Endothelial cell of umbilical vein (primary cell): ENCODE measurements at regions not wholly inside any gene's neighbourhood (a gene's known extent, or its start where the extent isn't known, plus 50 kb on each side); places are given as distances from the start of the nearest gene placed in this dataset.

Source experiments
- BruUV-seq: library from RNA; stranded (reverse); fragments of 400-500 nt; replicated peaks from 2 replicates; lab custom pipeline; 2021; lab: Mats Ljungman, UMichigan
- CTCF ChIA-PET: fragments of 300-600, 350-600 bp; sonication (Branson Sonifier 250); formaldehyde crosslinking; loops from one replicate; lab custom pipeline; 2021; ENCODE audit warnings: antibody characterized with exemption, inconsistent platforms; lab: Charles Lee
- POLR2A ChIA-PET: fragments of 300-600, 350-600 bp; sonication (Branson Sonifier 250); formaldehyde crosslinking; loops from one replicate; lab custom pipeline; 2021; ENCODE audit warnings: antibody characterized with exemption, inconsistent platforms; lab: Charles Lee
- DNase-seq: peaks from one replicate; pipeline ENCODE4 v3.0.0-alpha.2; 2011; ENCODE audit warnings: low read depth, low spot score
- FAIRE-seq: peaks from 2 replicates; lab custom pipeline; 2011; peaks lifted over from hg19 to GRCh38; lab: Jason Lieb, UNC
- H2AFZ ChIP-seq: 2 replicates; pipeline ENCODE4 v1.6.0; 2012; ENCODE audit warnings: low read depth, low read length, control low read depth, inconsistent platforms
- H3K27ac ChIP-seq: 2 replicates; pipeline ENCODE4 v1.5.1; 2011; ENCODE audit warnings: low read depth, mild to moderate bottlenecking, control low read depth, low read length, moderate library complexity; ENCODE audit not compliant: insufficient read depth
- H3K27me3 ChIP-seq, 2 experiments: 2 replicates each; pipeline versions ENCODE4 v1.6.0 to v1.6.1; 2011; ENCODE audit warnings: low read length in 2 of 2, mixed read lengths in 1 of 2; ENCODE audit not compliant: control insufficient read depth in 2 of 2, insufficient read depth in 2 of 2
- H3K36me3 ChIP-seq, 2 experiments: 2 replicates in 1 of 2; 3 replicates in 1 of 2; pipeline ENCODE4 v1.5.1; 2011; ENCODE audit warnings: low read length in 2 of 2, mild to moderate bottlenecking in 1 of 2, moderate library complexity in 1 of 2; ENCODE audit not compliant: control insufficient read depth in 2 of 2, insufficient read depth in 2 of 2; ENCODE audit errors: extremely low read depth in 1 of 2
- H3K4me1 ChIP-seq: 3 replicates; pipeline ENCODE4 v1.5.1; 2011; ENCODE audit warnings: mild to moderate bottlenecking, low read length; ENCODE audit not compliant: control insufficient read depth, insufficient read depth; ENCODE audit errors: extremely low read depth
- H3K4me2 ChIP-seq: 2 replicates; pipeline ENCODE4 v1.6.1; 2011; ENCODE audit warnings: low read length, control low read depth, mixed read lengths; ENCODE audit not compliant: insufficient read depth
- H3K4me3 ChIP-seq, 3 experiments: fragments of 200-600 bp in 1 of 3; sonication (generic), shearing (Covaris generic) in 1 of 3; replicated peaks in 1 of 3; 2 replicates each; pipeline ENCODE4 v1.5.1; 2011 to 2016; ENCODE audit warnings: control low read depth in 3 of 3, low read length in 3 of 3, mild to moderate bottlenecking in 2 of 3, inconsistent platforms in 1 of 3, low read depth in 1 of 3, moderate library complexity in 1 of 3; ENCODE audit not compliant: insufficient read depth in 1 of 3
- H3K79me2 ChIP-seq: 2 replicates; pipeline ENCODE4 v1.6.0; 2012; ENCODE audit warnings: low read length, inconsistent platforms; ENCODE audit not compliant: control insufficient read depth, insufficient read depth
- H3K9ac ChIP-seq: replicated peaks from 2 replicates; pipeline ENCODE3; 2011; ENCODE audit warnings: low read length, control low read depth; ENCODE audit not compliant: insufficient read depth; ENCODE audit errors: extremely low read depth
- H3K9me1 ChIP-seq: replicated peaks from 3 replicates; pipeline ENCODE4 v1.6.0; 2011; ENCODE audit warnings: mild to moderate bottlenecking, low read length; ENCODE audit not compliant: control insufficient read depth, insufficient read depth; ENCODE audit errors: extremely low read depth
- H3K9me3 ChIP-seq: replicated peaks from 2 replicates; pipeline ENCODE4 v1.5.1; 2012; ENCODE audit warnings: low read length, inconsistent platforms; ENCODE audit not compliant: control insufficient read depth, insufficient read depth
- H4K20me1 ChIP-seq: replicated peaks from 2 replicates; pipeline ENCODE3; 2011; ENCODE audit warnings: mild to moderate bottlenecking, low read length; ENCODE audit not compliant: control insufficient read depth, insufficient read depth; ENCODE audit errors: extremely low read depth
- EZH2 ChIP-seq: IDR thresholded peaks from 2 replicates; pipeline ENCODE4 v1.6.1; 2012; ENCODE audit warnings: borderline replicate concordance, low read depth, mild to moderate bottlenecking, moderate library complexity, low read length, inconsistent platforms; ENCODE audit not compliant: severe bottlenecking
- FOS ChIP-seq: IDR thresholded peaks from 2 replicates; pipeline ENCODE4 v1.6.1; 2011; ENCODE audit warnings: mild to moderate bottlenecking, low read length, moderate library complexity, borderline replicate concordance; ENCODE audit not compliant: insufficient read depth
- GATA2 ChIP-seq: IDR thresholded peaks from 2 replicates; pipeline ENCODE4 v1.7.0; 2011; ENCODE audit warnings: low read depth, mild to moderate bottlenecking, moderate library complexity, mixed read lengths, low read length; ENCODE audit not compliant: insufficient read length, insufficient read depth
- JUN ChIP-seq: IDR thresholded peaks from 2 replicates; pipeline ENCODE4 v1.6.1; 2011; ENCODE audit warnings: borderline replicate concordance, low read depth; ENCODE audit not compliant: insufficient read length, insufficient read depth
- MYC ChIP-seq: IDR thresholded peaks from one replicate; pipeline ENCODE4 v1.6.1; 2011; ENCODE audit warnings: mild to moderate bottlenecking, low read depth, low read length
- POLR2A ChIP-seq: IDR thresholded peaks from 2 replicates; pipeline ENCODE4 v1.6.1; 2012; ENCODE audit warnings: low read depth, mild to moderate bottlenecking, control low read depth, low read length
- POLR2AphosphoS5 ChIP-seq: IDR thresholded peaks from 2 replicates; pipeline ENCODE4 v1.6.1; 2012; ENCODE audit warnings: low read depth, mild to moderate bottlenecking, control low read depth, low read length, moderate library complexity; ENCODE audit not compliant: insufficient read depth
- dilution Hi-C: fragments of 300-500 bp; cut with MboI; formaldehyde crosslinking; loops from one replicate; pipeline ENCODE4 v1.15.0; 2019; ENCODE audit warnings: low sequenced_read_pairs; ENCODE audit not compliant: extremely low pct_ligation_motif_present
- intact Hi-C: fragments of 100-400 bp; cut with micrococcal nuclease; formaldehyde crosslinking; loops from one replicate; pipeline ENCODE4 v1.10.0; 2022
- TF ChIP-seq, protein P1 (sequence below), 2 donors: IDR thresholded peaks; 1 replicate in 1 of 2; 2 replicates in 1 of 2; pipeline ENCODE4 v1.5.1; 2011; ENCODE audit warnings: low read length in 2 of 2, mild to moderate bottlenecking in 2 of 2, moderate library complexity in 2 of 2, control low read depth in 1 of 2, inconsistent platforms in 1 of 2, low read depth in 1 of 2; ENCODE audit not compliant: insufficient read depth in 1 of 2; ENCODE audit errors: extremely low read depth in 1 of 2
- TF ChIP-seq, protein P2 (sequence below): IDR thresholded peaks from 2 replicates; pipeline ENCODE4 v1.6.1; 2011; ENCODE audit not compliant: insufficient read depth, insufficient read length

DNA sequence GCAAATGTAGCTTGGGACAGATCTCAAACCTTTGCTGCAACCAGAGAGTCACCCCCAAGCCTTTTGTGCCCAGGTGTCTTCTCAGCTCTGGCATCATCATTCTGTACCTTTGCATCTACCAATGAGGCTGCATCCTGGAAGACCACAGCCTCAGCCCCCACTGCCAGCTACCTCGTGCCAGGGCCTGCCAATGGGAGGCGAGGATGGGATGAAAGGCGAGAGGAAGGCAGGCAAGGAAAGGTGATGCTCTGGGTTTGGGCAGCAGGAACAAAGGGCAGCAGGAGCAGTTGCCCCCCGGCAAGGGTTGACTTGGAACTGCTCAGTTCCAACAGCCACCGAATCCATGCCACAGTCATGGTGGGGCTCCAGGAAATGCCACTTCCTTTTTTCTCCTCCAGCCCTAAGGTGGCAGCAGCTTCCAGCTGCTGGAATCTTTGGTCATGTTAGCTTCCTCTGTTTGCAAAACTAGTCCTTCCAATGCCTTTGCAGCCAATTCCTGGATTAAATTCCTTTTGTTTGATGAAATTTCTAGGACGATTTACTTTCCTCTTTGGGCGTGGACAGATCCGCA is 651.6 kb downstream of the NPHP4 start:
- CTCF ChIA-PET = no interaction called here
- no peaks in the 10 kb centered on the region for H3K79me2 ChIP-seq
- H2AFZ ChIP-seq = no peak overlapping the region
- BruUV-seq = no TSS peak
- H3K9me3 ChIP-seq = peaks cover 8% of the 10 kb centered on the region
- H3K4me2 ChIP-seq = no peak overlapping the region
- FAIRE-seq = no peak
- dilution Hi-C loops = no loop called here
- H3K4me3 ChIP-seq = no peak overlapping the region
- TF ChIP-seq, protein P1, sequence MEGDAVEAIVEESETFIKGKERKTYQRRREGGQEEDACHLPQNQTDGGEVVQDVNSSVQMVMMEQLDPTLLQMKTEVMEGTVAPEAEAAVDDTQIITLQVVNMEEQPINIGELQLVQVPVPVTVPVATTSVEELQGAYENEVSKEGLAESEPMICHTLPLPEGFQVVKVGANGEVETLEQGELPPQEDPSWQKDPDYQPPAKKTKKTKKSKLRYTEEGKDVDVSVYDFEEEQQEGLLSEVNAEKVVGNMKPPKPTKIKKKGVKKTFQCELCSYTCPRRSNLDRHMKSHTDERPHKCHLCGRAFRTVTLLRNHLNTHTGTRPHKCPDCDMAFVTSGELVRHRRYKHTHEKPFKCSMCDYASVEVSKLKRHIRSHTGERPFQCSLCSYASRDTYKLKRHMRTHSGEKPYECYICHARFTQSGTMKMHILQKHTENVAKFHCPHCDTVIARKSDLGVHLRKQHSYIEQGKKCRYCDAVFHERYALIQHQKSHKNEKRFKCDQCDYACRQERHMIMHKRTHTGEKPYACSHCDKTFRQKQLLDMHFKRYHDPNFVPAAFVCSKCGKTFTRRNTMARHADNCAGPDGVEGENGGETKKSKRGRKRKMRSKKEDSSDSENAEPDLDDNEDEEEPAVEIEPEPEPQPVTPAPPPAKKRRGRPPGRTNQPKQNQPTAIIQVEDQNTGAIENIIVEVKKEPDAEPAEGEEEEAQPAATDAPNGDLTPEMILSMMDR (IDR thresholded peaks at IDR 0.05; ENCODE audit: extremely low read depth in 1 of 2, insufficient read depth in 1 of 2, low read depth in 1 of 2, low read length in 2 of 2) = no peak
- TF ChIP-seq, protein P2, sequence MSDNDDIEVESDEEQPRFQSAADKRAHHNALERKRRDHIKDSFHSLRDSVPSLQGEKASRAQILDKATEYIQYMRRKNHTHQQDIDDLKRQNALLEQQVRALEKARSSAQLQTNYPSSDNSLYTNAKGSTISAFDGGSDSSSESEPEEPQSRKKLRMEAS = no peak
- no peak for TF ChIP-seq MYC
- no peak for TF ChIP-seq POLR2AphosphoS5
- TF ChIP-seq FOS = no peak
- no peak for TF ChIP-seq EZH2
- no peak for TF ChIP-seq JUN
- TF ChIP-seq POLR2A = no peak
- no peak for TF ChIP-seq GATA2
- H3K9ac ChIP-seq = no peak overlapping the region
- no peaks in the 10 kb centered on the region for H3K9me1 ChIP-seq
- H3K27me3 ChIP-seq = no peaks in the 10 kb centered on the region
- no peaks in the 10 kb centered on the region for H3K36me3 ChIP-seq
- intact Hi-C loops = no loop called here
- no peak for DNase-seq
- H3K4me1 ChIP-seq = no peaks in the 10 kb centered on the region
- no peak overlapping the region for H3K27ac ChIP-seq
- POLR2A ChIA-PET = no interaction called here
- H4K20me1 ChIP-seq = no peaks in the 10 kb centered on the region
